Right lobe of liver (tissue), 4 donors: ENCODE measurements at regions not wholly inside any gene's neighbourhood (a gene's known extent, or its start where the extent isn't known, plus 50 kb on each side); places are given as distances from the start of the nearest gene placed in this dataset.

Experiments used
- POLR2A ChIP-seq: fragments of 450-650 bp; IDR thresholded peaks from one replicate; pipeline ENCODE4 v1.6.1; 2017; ENCODE audit warnings: antibody characterized with exemption, mild to moderate bottlenecking
- TF ChIP-seq, protein P1 (sequence below), 4 donors: fragments of 200-600 bp in 3 of 4; fragments of 450-650 bp in 1 of 4; IDR thresholded peaks; one replicate each; pipeline versions ENCODE4 v1.5.1 to v1.8.0; 2016 to 2022; ENCODE audit warnings: antibody characterized with exemption in 4 of 4, mild to moderate bottlenecking in 2 of 4
- donor health status: DM: no; HTN: no; CAD: no.
- donor health status: DM: no; HTN: no; CAD: no.
- donor health status: DM: no; HTN: yes; CAD: no.

DNA sequence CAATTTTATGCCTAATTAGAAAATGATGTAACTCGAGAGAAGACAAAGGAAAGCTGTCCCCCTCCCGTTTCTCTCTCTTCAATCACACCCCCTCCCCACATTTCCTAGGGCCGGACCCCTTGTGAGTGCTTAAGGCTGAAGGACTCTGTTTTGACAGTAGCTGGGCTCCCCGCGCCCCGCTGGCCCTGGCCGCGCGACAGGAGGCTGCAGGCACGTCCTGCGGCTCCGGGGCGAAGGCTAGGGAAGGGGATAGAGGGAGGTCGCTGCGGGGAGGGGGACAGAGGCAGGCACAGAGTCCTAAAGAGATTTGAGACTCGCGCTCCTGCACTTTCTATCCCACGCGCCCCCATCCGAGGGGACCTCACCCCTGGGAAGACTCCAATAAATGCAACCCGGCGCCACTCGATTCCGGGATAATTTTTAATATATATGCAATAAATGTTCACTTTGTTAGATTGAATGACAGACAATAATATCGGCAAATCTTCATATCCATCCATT is 56.2 kb upstream of the TMEM33 start:
- TF ChIP-seq, protein P1, sequence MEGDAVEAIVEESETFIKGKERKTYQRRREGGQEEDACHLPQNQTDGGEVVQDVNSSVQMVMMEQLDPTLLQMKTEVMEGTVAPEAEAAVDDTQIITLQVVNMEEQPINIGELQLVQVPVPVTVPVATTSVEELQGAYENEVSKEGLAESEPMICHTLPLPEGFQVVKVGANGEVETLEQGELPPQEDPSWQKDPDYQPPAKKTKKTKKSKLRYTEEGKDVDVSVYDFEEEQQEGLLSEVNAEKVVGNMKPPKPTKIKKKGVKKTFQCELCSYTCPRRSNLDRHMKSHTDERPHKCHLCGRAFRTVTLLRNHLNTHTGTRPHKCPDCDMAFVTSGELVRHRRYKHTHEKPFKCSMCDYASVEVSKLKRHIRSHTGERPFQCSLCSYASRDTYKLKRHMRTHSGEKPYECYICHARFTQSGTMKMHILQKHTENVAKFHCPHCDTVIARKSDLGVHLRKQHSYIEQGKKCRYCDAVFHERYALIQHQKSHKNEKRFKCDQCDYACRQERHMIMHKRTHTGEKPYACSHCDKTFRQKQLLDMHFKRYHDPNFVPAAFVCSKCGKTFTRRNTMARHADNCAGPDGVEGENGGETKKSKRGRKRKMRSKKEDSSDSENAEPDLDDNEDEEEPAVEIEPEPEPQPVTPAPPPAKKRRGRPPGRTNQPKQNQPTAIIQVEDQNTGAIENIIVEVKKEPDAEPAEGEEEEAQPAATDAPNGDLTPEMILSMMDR (IDR thresholded peaks at IDR 0.05) = no peak
- no peak for TF ChIP-seq POLR2A
